ENCODE measurements at regions not wholly inside any gene's neighbourhood (a gene's known extent, or its start where the extent isn't known, plus 50 kb on each side); places are given as distances from the start of the nearest gene placed in this dataset.
"Not testable (repeated sequence)": the region's sequence is repeated elsewhere in the genome, so short reads cannot be mapped to it uniquely, and the experiment has no call there.

DNA sequence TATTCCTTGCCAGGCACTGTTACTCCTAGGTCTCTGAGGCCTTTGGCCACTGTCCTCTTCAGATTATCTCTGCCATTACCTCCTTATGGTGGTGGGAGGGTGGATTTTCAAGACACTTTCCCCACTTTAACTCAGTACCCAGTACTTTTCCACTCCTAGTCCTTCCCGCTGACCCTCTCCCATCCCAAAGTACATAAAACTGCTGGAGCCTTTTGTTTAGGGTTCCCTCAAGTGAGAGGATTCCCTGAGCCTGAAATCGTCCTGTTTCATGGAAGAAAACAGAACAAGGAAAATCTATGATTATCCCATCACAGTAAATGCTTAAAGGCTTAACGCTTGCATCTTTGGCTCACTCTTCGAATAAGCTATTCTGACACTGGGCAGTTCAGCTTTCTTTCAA, 1742.5 kb upstream of the ADGRL3 start:
- no peak for DNase-seq (ENCODE audit: extremely low read depth, low read depth)
- H3K4me3 ChIP-seq (replicated peaks; ENCODE audit: low read depth, low read length), result no peak overlapping the region
- TF ChIP-seq, protein P1, sequence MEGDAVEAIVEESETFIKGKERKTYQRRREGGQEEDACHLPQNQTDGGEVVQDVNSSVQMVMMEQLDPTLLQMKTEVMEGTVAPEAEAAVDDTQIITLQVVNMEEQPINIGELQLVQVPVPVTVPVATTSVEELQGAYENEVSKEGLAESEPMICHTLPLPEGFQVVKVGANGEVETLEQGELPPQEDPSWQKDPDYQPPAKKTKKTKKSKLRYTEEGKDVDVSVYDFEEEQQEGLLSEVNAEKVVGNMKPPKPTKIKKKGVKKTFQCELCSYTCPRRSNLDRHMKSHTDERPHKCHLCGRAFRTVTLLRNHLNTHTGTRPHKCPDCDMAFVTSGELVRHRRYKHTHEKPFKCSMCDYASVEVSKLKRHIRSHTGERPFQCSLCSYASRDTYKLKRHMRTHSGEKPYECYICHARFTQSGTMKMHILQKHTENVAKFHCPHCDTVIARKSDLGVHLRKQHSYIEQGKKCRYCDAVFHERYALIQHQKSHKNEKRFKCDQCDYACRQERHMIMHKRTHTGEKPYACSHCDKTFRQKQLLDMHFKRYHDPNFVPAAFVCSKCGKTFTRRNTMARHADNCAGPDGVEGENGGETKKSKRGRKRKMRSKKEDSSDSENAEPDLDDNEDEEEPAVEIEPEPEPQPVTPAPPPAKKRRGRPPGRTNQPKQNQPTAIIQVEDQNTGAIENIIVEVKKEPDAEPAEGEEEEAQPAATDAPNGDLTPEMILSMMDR (IDR thresholded peaks at IDR 0.05; ENCODE audit: low read depth, low read length, missing control alignments), result no peak

DNA sequence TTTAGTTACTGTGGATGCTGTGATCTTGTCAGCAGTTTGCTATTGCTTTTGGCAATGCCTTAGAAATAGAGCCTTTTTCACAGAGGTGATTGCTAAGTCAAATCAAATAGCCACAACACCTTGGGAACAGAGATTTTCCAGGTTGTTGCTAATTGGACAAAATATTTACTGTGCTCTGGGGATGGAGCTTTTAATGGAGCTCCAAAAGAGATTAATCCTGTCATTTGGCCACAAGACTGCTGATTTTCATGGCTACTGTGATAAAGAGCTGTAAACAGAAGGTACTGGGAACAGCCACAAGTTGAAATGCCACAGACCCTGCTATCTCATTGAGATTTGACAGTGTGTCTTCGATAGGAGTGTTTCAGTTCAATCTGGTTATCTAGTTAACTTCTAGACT, 1715.2 kb upstream of the ADGRL3 start:
- H3K4me3 ChIP-seq (replicated peaks; ENCODE audit: low read depth, low read length), result no peak overlapping the region
- TF ChIP-seq, protein P1 (IDR thresholded peaks at IDR 0.05; ENCODE audit: low read depth, low read length, missing control alignments), result no peak
- DNase-seq (ENCODE audit: extremely low read depth, low read depth), result no peak

DNA sequence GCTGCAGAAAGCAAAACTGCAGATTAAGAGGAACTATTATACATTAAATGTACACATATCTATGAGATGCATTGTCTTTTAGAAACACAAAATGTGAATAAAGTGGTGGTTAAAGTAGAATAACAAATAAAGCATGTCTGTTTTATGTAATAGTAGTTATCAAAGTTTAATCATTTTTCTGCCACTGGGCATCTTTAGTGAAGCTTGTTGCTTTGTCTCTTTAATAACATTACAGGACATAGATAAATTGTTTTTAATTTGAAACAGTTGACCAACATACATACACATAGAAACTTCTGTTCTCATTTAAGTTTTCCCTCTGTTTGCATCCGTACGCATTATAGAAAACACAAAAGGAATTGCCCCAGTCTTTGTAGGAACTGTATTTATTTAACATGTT, 1700.0 kb upstream of the ADGRL3 start:
- DNase-seq (ENCODE audit: extremely low read depth, low read depth), result no peak
- TF ChIP-seq, protein P1 (IDR thresholded peaks at IDR 0.05; ENCODE audit: low read depth, low read length, missing control alignments), result no peak

DNA sequence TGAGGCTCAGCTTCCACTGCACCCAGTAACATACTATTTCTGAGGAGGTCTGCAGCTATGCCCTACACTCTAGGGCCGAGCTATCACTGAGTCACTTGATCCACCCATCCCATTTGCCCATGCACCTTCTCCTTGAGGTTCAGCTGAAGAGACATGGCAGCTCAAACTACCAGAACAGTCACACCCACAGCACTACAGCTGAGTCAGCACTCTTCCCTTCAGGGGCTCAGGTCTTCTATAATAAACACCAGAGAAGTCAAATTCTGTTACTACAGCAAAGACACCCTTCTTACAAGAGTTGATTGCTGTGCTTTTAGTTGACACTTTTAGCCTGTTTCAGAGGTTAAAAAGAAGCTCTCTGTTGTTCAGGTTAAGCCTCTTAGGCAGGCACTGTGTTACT, 1696.4 kb upstream of the ADGRL3 start:
- DNase-seq (ENCODE audit: extremely low read depth, low read depth), result no peak
- TF ChIP-seq, protein P1 (IDR thresholded peaks at IDR 0.05; ENCODE audit: low read depth, low read length, missing control alignments), result no peak
- no peak overlapping the region for H3K4me3 ChIP-seq (replicated peaks; ENCODE audit: low read depth, low read length)

More for the DNA sequence above, 1700.0 kb upstream of the ADGRL3 start:
- no peak overlapping the region for H3K4me3 ChIP-seq (replicated peaks; ENCODE audit: low read depth, low read length)

DNA sequence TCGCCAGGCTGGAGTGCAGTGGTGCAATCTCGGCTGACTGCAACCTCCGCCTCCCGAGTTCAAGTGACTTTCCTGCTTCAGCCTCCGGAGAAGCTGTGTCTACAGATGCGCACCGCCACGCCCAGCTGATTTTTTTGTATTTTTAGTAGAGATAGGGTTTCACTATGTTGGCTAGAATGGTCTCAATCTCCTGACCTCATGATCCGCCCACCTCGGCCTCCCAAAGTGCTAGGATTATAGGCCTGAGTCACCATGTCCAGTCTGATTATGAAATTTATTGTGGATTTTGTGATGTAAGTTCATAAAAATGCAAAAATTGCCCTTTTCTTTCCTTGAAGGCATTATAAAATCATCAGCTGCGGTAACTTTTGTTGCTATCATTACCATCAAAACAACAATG, 1688.3 kb upstream of the ADGRL3 start:
- H3K4me3 ChIP-seq (replicated peaks; ENCODE audit: low read depth, low read length); DNase-seq (ENCODE audit: extremely low read depth, low read depth): not testable (repeated sequence)

DNA sequence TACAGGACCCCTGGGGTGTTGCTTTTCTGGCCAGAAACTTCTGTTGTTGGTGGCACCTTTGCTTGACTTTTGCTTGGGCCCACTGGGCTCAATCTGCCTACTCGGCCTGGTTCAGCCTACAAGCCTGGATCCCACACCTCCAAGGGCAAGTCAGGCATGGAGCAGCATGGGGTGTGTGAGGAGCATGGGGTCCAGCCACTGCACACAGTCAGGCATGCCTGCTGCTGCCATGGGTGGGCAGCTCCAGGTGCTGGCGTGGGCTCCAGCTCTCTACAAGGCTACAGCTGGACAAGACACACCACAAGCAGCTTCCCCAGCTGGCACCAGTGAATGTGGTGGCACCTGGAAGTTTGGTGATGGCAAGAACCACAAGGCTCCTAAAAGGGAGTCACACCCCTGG, 1683.1 kb upstream of the ADGRL3 start:
- TF ChIP-seq, protein P1 (IDR thresholded peaks at IDR 0.05; ENCODE audit: low read depth, low read length, missing control alignments), result no peak
- H3K4me3 ChIP-seq (replicated peaks; ENCODE audit: low read depth, low read length), result no peak overlapping the region
- no peak for DNase-seq (ENCODE audit: extremely low read depth, low read depth)

DNA sequence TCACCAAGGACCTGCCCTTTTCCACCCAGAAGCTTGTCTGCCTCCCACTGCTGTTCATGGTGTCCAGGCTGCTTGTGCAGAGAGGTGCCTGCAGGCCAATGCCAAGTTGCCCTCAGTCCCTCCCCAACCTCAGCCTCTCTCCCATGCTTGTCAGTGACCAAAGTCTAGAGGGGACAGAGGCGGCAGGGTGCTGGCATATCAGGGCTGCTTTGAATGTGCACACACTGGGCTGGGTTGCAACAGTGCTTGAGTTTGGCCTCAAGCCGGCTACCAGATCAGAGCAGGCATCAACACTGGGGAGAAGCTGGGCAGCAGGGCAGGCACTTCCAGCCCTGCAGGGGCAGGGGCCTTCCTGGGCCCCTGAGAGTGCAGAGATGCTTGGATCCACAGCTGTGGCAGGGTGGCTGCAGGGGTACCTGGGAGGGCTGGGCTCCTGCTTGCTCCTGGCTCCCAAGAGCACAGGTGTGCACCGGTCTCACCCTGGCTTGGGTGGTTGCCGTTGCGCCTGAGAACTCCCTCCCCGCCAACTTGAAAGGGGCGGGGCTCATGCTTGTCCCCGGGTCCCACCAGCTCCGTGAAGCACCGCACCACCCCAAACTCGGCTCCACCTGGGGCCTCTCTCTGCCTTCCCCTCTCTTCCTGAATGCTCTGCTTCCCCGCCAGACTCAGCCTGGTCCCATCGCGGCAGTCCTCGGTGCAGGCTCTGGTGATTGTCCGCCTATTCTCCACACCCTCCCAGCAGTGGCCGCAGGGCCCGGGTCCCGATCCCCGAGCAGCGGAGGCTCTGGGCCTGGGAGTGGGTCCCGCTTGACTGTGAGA, 1681.9 kb upstream of the ADGRL3 start:
- no peak overlapping the region for H3K4me3 ChIP-seq (replicated peaks; ENCODE audit: low read depth, low read length)
- DNase-seq (ENCODE audit: extremely low read depth, low read depth), result no peak
- TF ChIP-seq, protein P1 (IDR thresholded peaks at IDR 0.05; ENCODE audit: low read depth, low read length, missing control alignments), result no peak
